ENCODE measurements at regions not wholly inside any gene's neighbourhood (a gene's known extent, or its start where the extent isn't known, plus 50 kb on each side); places are given as distances from the start of the nearest gene placed in this dataset.
"Not testable (repeated sequence)": the region's sequence is repeated elsewhere in the genome, so short reads cannot be mapped to it uniquely, and the experiment has no call there.

- no peak for DNase-seq
Observed at GRCh38 chr12:111247083-111247783, 121.7 kb downstream of the PHETA1 start.

- no peak for DNase-seq
Observed at GRCh38 chr12:111246477-111247011, 122.4 kb downstream of the PHETA1 start.

GRCh38 chr12:111245701-111246476, 123.0 kb downstream of the PHETA1 start:
- DNase-seq = no peak

GRCh38 chr12:111244673-111245072, 124.2 kb downstream of the PHETA1 start:
- DNase-seq = no peak

GRCh38 chr12:111242817-111243216, 126.1 kb downstream of the PHETA1 start:
- DNase-seq = not testable (repeated sequence)

- no peak for DNase-seq
Observed at GRCh38 chr12:111242184-111242583, 126.7 kb downstream of the PHETA1 start.

GRCh38 chr12:111240374-111240773, 128.5 kb downstream of the PHETA1 start:
- no peak for DNase-seq

GRCh38 chr12:111239235-111239634, 129.7 kb downstream of the PHETA1 start:
- DNase-seq = no peak

GRCh38 chr12:111238075-111238734, 130.7 kb downstream of the PHETA1 start:
- no peak for DNase-seq

- not testable (repeated sequence) for DNase-seq
Observed at GRCh38 chr12:111234491-111234890, 134.4 kb downstream of the PHETA1 start.

GRCh38 chr12:111233786-111234185, 135.1 kb downstream of the PHETA1 start:
- no peak for DNase-seq

GRCh38 chr12:111230649-111231048, 138.2 kb downstream of the PHETA1 start:
- DNase-seq = no peak

- no peak for DNase-seq
Observed at GRCh38 chr12:111228916-111229666, 139.8 kb downstream of the PHETA1 start.

- DNase-seq = no peak
Observed at GRCh38 chr12:111227476-111228420, 141.1 kb downstream of the PHETA1 start.

GRCh38 chr12:111226680-111227079, 142.2 kb downstream of the PHETA1 start:
- DNase-seq = no peak

GRCh38 chr12:111225307-111225706, 143.6 kb downstream of the PHETA1 start:
- DNase-seq = no peak

GRCh38 chr12:111224186-111225066, 144.5 kb downstream of the PHETA1 start:
- DNase-seq = peak in 1 of 2 donors; percentile 16

GRCh38 chr12:111222523-111222922, 146.4 kb downstream of the PHETA1 start:
- DNase-seq = no peak

- DNase-seq = no peak
Observed at GRCh38 chr12:111222027-111222414, 146.9 kb downstream of the PHETA1 start.

All from bone marrow (tissue), 2 donors.